Sigmoid colon (tissue), 3 donors: ENCODE measurements at regions not wholly inside any gene's neighbourhood (a gene's known extent, or its start where the extent isn't known, plus 50 kb on each side); places are given as distances from the start of the nearest gene placed in this dataset.
"Not testable (repeated sequence)": the region's sequence is repeated elsewhere in the genome, so short reads cannot be mapped to it uniquely, and the experiment has no call there.

ENCODE experiments used
- CTCF ChIP-seq, 4 experiments: fragments of 450-650 bp in 3 of 4; fragments of 200-600 bp in 1 of 4; IDR thresholded peaks; one replicate each; pipeline ENCODE4 v1.5.1; 2016 to 2019; ENCODE audit warnings: antibody characterized with exemption in 4 of 4, mild to moderate bottlenecking in 3 of 4, moderate library complexity in 2 of 4
- POLR2A ChIP-seq, 2 donors: fragments of 450-650 bp; IDR thresholded peaks; one replicate each; pipeline ENCODE4 v1.6.1; 2016; ENCODE audit warnings: antibody characterized with exemption in 2 of 2, mild to moderate bottlenecking in 2 of 2, moderate library complexity in 2 of 2

DNA sequence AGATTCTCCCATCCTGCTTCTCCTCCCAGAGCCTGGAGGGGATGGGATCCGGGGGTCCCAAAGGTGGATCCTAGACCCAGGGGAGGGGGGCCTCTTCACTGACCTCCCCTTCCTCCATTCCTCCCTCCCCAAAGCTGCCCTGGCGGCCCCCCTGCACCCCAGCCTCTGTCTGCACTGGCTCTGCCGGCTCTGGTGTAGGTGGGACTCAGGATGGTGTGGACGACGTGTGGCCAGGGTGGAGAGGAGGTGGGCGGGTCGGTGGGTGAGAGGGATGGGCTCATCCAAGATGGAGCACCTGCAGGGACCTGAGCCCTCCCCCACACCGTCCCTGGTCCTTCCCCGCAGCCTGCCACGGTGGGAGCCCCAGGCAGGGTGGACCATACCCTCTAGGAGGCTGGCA is 355.6 kb downstream of the TMEM121 start:
- not testable (repeated sequence) for TF ChIP-seq POLR2A, CTCF (IDR thresholded peaks at IDR 0.05)
